Keratinocyte (primary cell): ENCODE measurements at regions not wholly inside any gene's neighbourhood (a gene's known extent, or its start where the extent isn't known, plus 50 kb on each side); places are given as distances from the start of the nearest gene placed in this dataset.

Source experiments
- DNase-seq: peaks from one replicate; pipeline ENCODE4 v3.0.0-alpha.2; 2011; ENCODE audit warnings: low read depth, missing footprints, low spot score
- FAIRE-seq: peaks from 2 replicates; lab custom pipeline; 2011; peaks lifted over from hg19 to GRCh38; lab: Jason Lieb, UNC
- H2AFZ ChIP-seq: 2 replicates; pipeline ENCODE4 v1.6.0; 2012; ENCODE audit warnings: low read length, control low read depth, inconsistent platforms; ENCODE audit not compliant: control insufficient read depth
- H3K27ac ChIP-seq: 2 replicates; pipeline ENCODE4 v1.5.1; 2011; ENCODE audit warnings: low read length; ENCODE audit not compliant: control insufficient read depth, insufficient read depth
- H3K27me3 ChIP-seq: 3 replicates; pipeline ENCODE4 v1.6.0; 2011; ENCODE audit warnings: low read length; ENCODE audit not compliant: control insufficient read depth, insufficient read depth; ENCODE audit errors: extremely low read depth
- H3K36me3 ChIP-seq, 2 experiments: 2 replicates in 1 of 2; 3 replicates in 1 of 2; pipeline ENCODE4 v1.5.1; 2011; ENCODE audit warnings: low read length in 2 of 2, mild to moderate bottlenecking in 1 of 2; ENCODE audit not compliant: control insufficient read depth in 2 of 2, insufficient read depth in 2 of 2; ENCODE audit errors: extremely low read depth in 1 of 2
- H3K4me1 ChIP-seq: 3 replicates; pipeline ENCODE4 v1.5.1; 2011; ENCODE audit warnings: low read length; ENCODE audit not compliant: control insufficient read depth, insufficient read depth; ENCODE audit errors: extremely low read depth
- H3K4me2 ChIP-seq: 3 replicates; pipeline ENCODE4 v1.6.0; 2011; ENCODE audit warnings: low read depth, low read length; ENCODE audit not compliant: control insufficient read depth, insufficient read depth; ENCODE audit errors: extremely low read depth
- H3K4me3 ChIP-seq, 3 experiments: fragments of 200-600 bp in 1 of 3; sonication (generic) in 1 of 3; 2 replicates in 2 of 3; 3 replicates in 1 of 3; pipeline ENCODE4 v1.5.1; 2011 to 2016; ENCODE audit warnings: low read length in 3 of 3, mild to moderate bottlenecking in 3 of 3, control low read depth in 2 of 3, inconsistent platforms in 1 of 3, low read depth in 1 of 3, mixed read lengths in 1 of 3, mixed run types in 1 of 3, moderate library complexity in 1 of 3; ENCODE audit not compliant: control insufficient read depth in 2 of 3, insufficient read depth in 2 of 3; ENCODE audit errors: extremely low read depth in 1 of 3
- H3K79me2 ChIP-seq: 2 replicates; pipeline ENCODE4 v1.6.0; 2012; ENCODE audit warnings: low read length; ENCODE audit not compliant: control insufficient read depth, insufficient read depth
- H3K9ac ChIP-seq: 3 replicates; pipeline ENCODE4 v1.6.0; 2011; ENCODE audit warnings: low read length; ENCODE audit not compliant: control insufficient read depth, insufficient read depth; ENCODE audit errors: extremely low read depth
- H3K9me1 ChIP-seq: 3 replicates; pipeline ENCODE4 v1.6.0; 2011; ENCODE audit warnings: low read length; ENCODE audit not compliant: control insufficient read depth, insufficient read depth; ENCODE audit errors: extremely low read depth
- H3K9me3 ChIP-seq: 2 replicates; pipeline ENCODE4 v1.5.1; 2012; ENCODE audit warnings: low read depth, low read length; ENCODE audit not compliant: control insufficient read depth
- H4K20me1 ChIP-seq: 3 replicates; pipeline ENCODE4 v1.6.0; 2011; ENCODE audit warnings: low read length; ENCODE audit not compliant: control insufficient read depth, insufficient read depth; ENCODE audit errors: extremely low read depth
- EZH2 ChIP-seq: IDR thresholded peaks from one replicate; pipeline ENCODE4 v1.6.1; 2012; ENCODE audit warnings: inconsistent platforms, mild to moderate bottlenecking, low read length, moderate library complexity
- dilution Hi-C: fragments of 300-500 bp; cut with MboI; formaldehyde crosslinking; loops from one replicate; pipeline ENCODE4 v1.7.0; 2020; ENCODE audit warnings: low sequenced_read_pairs; ENCODE audit not compliant: extremely low pct_ligation_motif_present
- TF ChIP-seq, protein P1 (sequence below), 3 experiments: IDR thresholded peaks in 1 of 3; conservative IDR thresholded peaks in 1 of 3; optimal IDR thresholded peaks in 1 of 3; 2 replicates in 2 of 3; 3 replicates in 1 of 3; pipeline versions ENCODE3 to v1.5.1; 2011; ENCODE audit warnings: low read length in 3 of 3, mild to moderate bottlenecking in 3 of 3, moderate library complexity in 2 of 3, control low read depth in 1 of 3, inconsistent platforms in 1 of 3; ENCODE audit not compliant: insufficient read depth in 2 of 3; ENCODE audit errors: extremely low read depth in 1 of 3

DNA sequence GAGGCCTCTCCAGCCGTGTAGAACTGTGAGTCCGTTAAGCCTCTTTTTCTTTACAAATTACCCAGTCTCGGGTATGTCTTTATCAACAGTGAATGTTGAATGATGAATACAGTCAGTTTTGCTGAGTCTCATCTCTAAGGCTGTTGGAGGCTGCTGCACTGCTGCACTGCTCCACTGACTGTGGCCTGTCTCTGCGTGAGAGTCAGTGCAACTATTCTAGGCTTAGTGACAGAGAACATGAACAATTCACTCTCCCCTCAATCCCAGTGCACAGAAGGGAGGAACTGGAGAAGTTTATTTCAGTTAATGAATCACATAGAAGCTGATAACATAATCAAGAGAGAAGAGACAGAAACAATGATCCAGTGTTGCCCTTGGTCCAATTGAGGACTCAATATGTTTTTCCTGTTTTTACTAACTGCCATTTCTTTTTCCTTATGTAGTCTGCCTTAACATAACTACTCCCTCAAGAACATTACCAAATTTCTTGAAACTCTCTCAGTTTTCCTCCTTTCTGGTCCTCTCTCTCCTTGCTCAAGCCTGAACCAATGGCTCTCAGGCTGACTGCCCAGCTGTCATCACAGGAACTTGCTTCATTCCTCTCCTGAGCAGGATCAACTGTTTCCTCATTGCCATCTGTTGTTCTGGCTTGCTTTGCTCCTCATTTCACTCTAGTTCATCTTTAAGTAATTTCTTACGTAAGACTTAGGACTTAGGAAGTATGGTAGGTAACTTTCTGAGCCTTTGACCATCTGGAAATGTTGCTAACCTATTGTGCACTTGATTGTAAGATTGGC lies 483.2 kb downstream of the METTL4 start:
- DNase-seq (no peak), FAIRE-seq (no peak)
- no peaks in the 10 kb centered on the region for H3K79me2 ChIP-seq
- H4K20me1 ChIP-seq = no peaks in the 10 kb centered on the region
- no peak overlapping the region for H3K4me3 ChIP-seq
- no peak overlapping the region for H2AFZ ChIP-seq
- no peak overlapping the region for H3K9ac ChIP-seq
- no peaks in the 10 kb centered on the region for H3K27me3 ChIP-seq
- no peaks in the 10 kb centered on the region for H3K4me1 ChIP-seq
- no peaks in the 10 kb centered on the region for H3K36me3 ChIP-seq
- H3K4me2 ChIP-seq = no peak overlapping the region
- no peaks in the 10 kb centered on the region for H3K9me3 ChIP-seq
- dilution Hi-C loops = no loop called here
- H3K27ac ChIP-seq = no peak overlapping the region
- H3K9me1 ChIP-seq = no peaks in the 10 kb centered on the region
- TF ChIP-seq, protein P1, sequence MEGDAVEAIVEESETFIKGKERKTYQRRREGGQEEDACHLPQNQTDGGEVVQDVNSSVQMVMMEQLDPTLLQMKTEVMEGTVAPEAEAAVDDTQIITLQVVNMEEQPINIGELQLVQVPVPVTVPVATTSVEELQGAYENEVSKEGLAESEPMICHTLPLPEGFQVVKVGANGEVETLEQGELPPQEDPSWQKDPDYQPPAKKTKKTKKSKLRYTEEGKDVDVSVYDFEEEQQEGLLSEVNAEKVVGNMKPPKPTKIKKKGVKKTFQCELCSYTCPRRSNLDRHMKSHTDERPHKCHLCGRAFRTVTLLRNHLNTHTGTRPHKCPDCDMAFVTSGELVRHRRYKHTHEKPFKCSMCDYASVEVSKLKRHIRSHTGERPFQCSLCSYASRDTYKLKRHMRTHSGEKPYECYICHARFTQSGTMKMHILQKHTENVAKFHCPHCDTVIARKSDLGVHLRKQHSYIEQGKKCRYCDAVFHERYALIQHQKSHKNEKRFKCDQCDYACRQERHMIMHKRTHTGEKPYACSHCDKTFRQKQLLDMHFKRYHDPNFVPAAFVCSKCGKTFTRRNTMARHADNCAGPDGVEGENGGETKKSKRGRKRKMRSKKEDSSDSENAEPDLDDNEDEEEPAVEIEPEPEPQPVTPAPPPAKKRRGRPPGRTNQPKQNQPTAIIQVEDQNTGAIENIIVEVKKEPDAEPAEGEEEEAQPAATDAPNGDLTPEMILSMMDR (optimal IDR thresholded peaks at IDR 0.05 in 1 of 3, IDR thresholded peaks at IDR 0.05 in 1 of 3, conservative IDR thresholded peaks at IDR 0.05 in 1 of 3; ENCODE audit: extremely low read depth in 1 of 3, insufficient read depth in 2 of 3, low read length in 3 of 3) = no peak

DNA sequence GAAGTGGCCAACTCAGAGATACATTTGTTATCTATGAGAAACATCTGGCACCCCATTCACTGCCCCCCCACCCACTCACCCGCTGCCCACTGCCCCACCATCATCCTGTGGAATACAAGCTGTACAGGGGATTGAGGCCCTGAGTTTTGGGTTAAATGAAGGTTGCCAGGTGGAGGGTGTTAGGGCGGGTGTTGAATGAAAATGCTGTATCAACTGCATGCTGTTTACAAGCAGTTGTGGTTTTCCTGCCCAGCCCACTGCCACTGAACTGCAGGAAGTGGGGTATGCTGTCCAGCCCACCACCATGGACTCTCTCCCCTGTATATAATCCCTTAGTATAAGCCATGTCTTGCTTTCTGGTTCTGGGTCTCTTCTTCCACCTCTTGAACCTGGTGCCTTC lies 481.9 kb downstream of the METTL4 start:
- Histone ChIP-seq H4K20me1 (no peaks in the 10 kb centered on the region), H3K4me3 (no peak overlapping the region), H2AFZ (no peak overlapping the region), H3K79me2 (no peaks in the 10 kb centered on the region), H3K9ac (no peak overlapping the region), H3K4me1 (no peaks in the 10 kb centered on the region), H3K27me3 (no peaks in the 10 kb centered on the region), H3K9me3 (no peaks in the 10 kb centered on the region), H3K36me3 (no peaks in the 10 kb centered on the region), H3K27ac (no peak overlapping the region), H3K4me2 (no peak overlapping the region), H3K9me1 (no peaks in the 10 kb centered on the region)
- FAIRE-seq (no peak), DNase-seq (no peak)
- TF ChIP-seq, protein P1 (optimal IDR thresholded peaks at IDR 0.05 in 1 of 3, IDR thresholded peaks at IDR 0.05 in 1 of 3, conservative IDR thresholded peaks at IDR 0.05 in 1 of 3; ENCODE audit: extremely low read depth in 1 of 3, insufficient read depth in 2 of 3, low read length in 3 of 3) = no peak
- no peak for TF ChIP-seq EZH2
- dilution Hi-C loops = no loop called here
